Urothelium cell line (cell line): ENCODE measurements at regions not wholly inside any gene's neighbourhood (a gene's known extent, or its start where the extent isn't known, plus 50 kb on each side); places are given as distances from the start of the nearest gene placed in this dataset.
"Not testable (repeated sequence)": the region's sequence is repeated elsewhere in the genome, so short reads cannot be mapped to it uniquely, and the experiment has no call there.

ENCODE experiments used
- DNase-seq: peaks from one replicate; pipeline ENCODE4 v3.0.0; 2011; ENCODE audit warnings: low spot score, mixed read lengths
- FAIRE-seq: peaks from 2 replicates; lab custom pipeline; 2011; peaks lifted over from hg19 to GRCh38; lab: Jason Lieb, UNC

GRCh38 chr7:114364151-114364550 is 50.5 kb upstream of the FOXP2 start:
- DNase-seq, result no peak

GRCh38 chr7:114363292-114363691 is 51.3 kb upstream of the FOXP2 start:
- FAIRE-seq (no peak), DNase-seq (no peak)

More at GRCh38 chr7:114364151-114364550, 50.5 kb upstream of the FOXP2 start:
- FAIRE-seq, result no peak

GRCh38 chr7:114358911-114359310 is 55.7 kb upstream of the FOXP2 start:
- no peak for DNase-seq
- FAIRE-seq, result no peak

- DNase-seq (no peak), FAIRE-seq (no peak)
Observed at GRCh38 chr7:114356133-114356532, 58.5 kb upstream of the FOXP2 start.

GRCh38 chr7:114354306-114354705 is 60.3 kb upstream of the FOXP2 start:
- no peak for DNase-seq
- FAIRE-seq, result no peak

- DNase-seq (peak; percentile 5), FAIRE-seq (no peak)
Observed at GRCh38 chr7:114345494-114345893, 69.1 kb upstream of the FOXP2 start.

- no peak for FAIRE-seq
- no peak for DNase-seq
Observed at GRCh38 chr7:114343949-114344708, 70.5 kb upstream of the FOXP2 start.

- DNase-seq (no peak), FAIRE-seq (no peak)
Observed at GRCh38 chr7:114342431-114343179, 72.0 kb upstream of the FOXP2 start.

GRCh38 chr7:114341648-114342047 is 73.0 kb upstream of the FOXP2 start:
- no peak for DNase-seq
- FAIRE-seq, result no peak

- no peak for FAIRE-seq
Observed at GRCh38 chr7:114334989-114335388, 79.6 kb upstream of the FOXP2 start.

GRCh38 chr7:114329458-114329857 is 85.2 kb upstream of the FOXP2 start:
- not testable (repeated sequence) for FAIRE-seq, DNase-seq

More at GRCh38 chr7:114334989-114335388, 79.6 kb upstream of the FOXP2 start:
- no peak for DNase-seq

- no peak for FAIRE-seq
Observed at GRCh38 chr7:114317450-114318098, 97.0 kb upstream of the FOXP2 start.

GRCh38 chr7:114312649-114313048 is 102.0 kb upstream of the FOXP2 start:
- DNase-seq, result no peak
- no peak for FAIRE-seq

More at GRCh38 chr7:114317450-114318098, 97.0 kb upstream of the FOXP2 start:
- DNase-seq, result no peak

- no peak for DNase-seq
Observed at GRCh38 chr7:114310345-114311110, 104.1 kb upstream of the FOXP2 start.

GRCh38 chr7:114309729-114310128 is 104.9 kb upstream of the FOXP2 start:
- FAIRE-seq, result no peak

More at GRCh38 chr7:114310345-114311110, 104.1 kb upstream of the FOXP2 start:
- no peak for FAIRE-seq

GRCh38 chr7:114303301-114303700 is 111.3 kb upstream of the FOXP2 start:
- FAIRE-seq, result no peak
- no peak for DNase-seq

More at GRCh38 chr7:114309729-114310128, 104.9 kb upstream of the FOXP2 start:
- no peak for DNase-seq

- FAIRE-seq (no peak), DNase-seq (peak; percentile 5)
Observed at GRCh38 chr7:114302858-114303257, 111.8 kb upstream of the FOXP2 start.

- FAIRE-seq (no peak), DNase-seq (no peak)
Observed at GRCh38 chr7:114298011-114298410, 116.6 kb upstream of the FOXP2 start.

- no peak for DNase-seq
- FAIRE-seq, result no peak
Observed at GRCh38 chr7:114297121-114297520, 117.5 kb upstream of the FOXP2 start.

GRCh38 chr7:114295522-114295921 is 119.1 kb upstream of the FOXP2 start:
- FAIRE-seq (no peak), DNase-seq (no peak)

GRCh38 chr7:114294036-114294435 is 120.6 kb upstream of the FOXP2 start:
- FAIRE-seq, result no peak
- DNase-seq, result no peak
